SK-N-DZ (cell line): ENCODE measurements at regions not wholly inside any gene's neighbourhood (a gene's known extent, or its start where the extent isn't known, plus 50 kb on each side); places are given as distances from the start of the nearest gene placed in this dataset.
A peak's percentile ranks its signal among the peaks of the same experiment; 100 is the strongest.
"Not testable (repeated sequence)": the region's sequence is repeated elsewhere in the genome, so short reads cannot be mapped to it uniquely, and the experiment has no call there.

Source experiments
- DNase-seq: peaks from one replicate; pipeline ENCODE4 v3.0.0-alpha.2; 2015; ENCODE audit warnings: low spot score

- DNase-seq: no peak
Observed at GRCh38 chrX:81348388-81348787, 146.5 kb downstream of the SH3BGRL start.

- no peak for DNase-seq
Observed at GRCh38 chrX:81354954-81355353, 153.1 kb downstream of the SH3BGRL start.

GRCh38 chrX:81355436-81355835 is 153.5 kb downstream of the SH3BGRL start:
- DNase-seq: no peak

- no peak for DNase-seq
Observed at GRCh38 chrX:81367291-81367690, 165.4 kb downstream of the SH3BGRL start.

- peak; percentile 1 for DNase-seq
Observed at GRCh38 chrX:81377329-81377728, 175.4 kb downstream of the SH3BGRL start.

- no peak for DNase-seq
Observed at GRCh38 chrX:81378560-81378959, 176.7 kb downstream of the SH3BGRL start.

- no peak for DNase-seq
Observed at GRCh38 chrX:81390237-81390636, 188.3 kb downstream of the SH3BGRL start.

- no peak for DNase-seq
Observed at GRCh38 chrX:81392396-81392795, 190.5 kb downstream of the SH3BGRL start.

- DNase-seq: no peak
Observed at GRCh38 chrX:81405781-81406180, 203.9 kb downstream of the SH3BGRL start.

GRCh38 chrX:81411517-81411916 is 209.6 kb downstream of the SH3BGRL start:
- no peak for DNase-seq

- no peak for DNase-seq
Observed at GRCh38 chrX:81412428-81412827, 210.5 kb downstream of the SH3BGRL start.

GRCh38 chrX:81412857-81413256 is 211.0 kb downstream of the SH3BGRL start:
- not testable (repeated sequence) for DNase-seq

- no peak for DNase-seq
Observed at GRCh38 chrX:81414630-81415029, 212.7 kb downstream of the SH3BGRL start.
